SK-N-MC (cell line): ENCODE measurements at regions not wholly inside any gene's neighbourhood (a gene's known extent, or its start where the extent isn't known, plus 50 kb on each side); places are given as distances from the start of the nearest gene placed in this dataset.

Experiments
- EZH2 ChIP-seq: fragments of 200-600 bp; sonication (generic); IDR thresholded peaks from one replicate; pipeline ENCODE4 v1.6.1; 2017; ENCODE audit warnings: antibody characterized with exemption
- POLR2AphosphoS5 ChIP-seq: IDR thresholded peaks from 2 replicates; pipeline ENCODE4 v1.6.1; 2012; ENCODE audit warnings: mild to moderate bottlenecking, low read depth, low read length, borderline replicate concordance

- no peak for TF ChIP-seq POLR2AphosphoS5
- no peak for TF ChIP-seq EZH2
These were observed 188.5 kb upstream of the SHH start for GRCh38 chr7:156000601-156001396.
